ENCODE measurements at regions not wholly inside any gene's neighbourhood (a gene's known extent, or its start where the extent isn't known, plus 50 kb on each side); places are given as distances from the start of the nearest gene placed in this dataset.
"Not testable (repeated sequence)": the region's sequence is repeated elsewhere in the genome, so short reads cannot be mapped to it uniquely, and the experiment has no call there.

DNA sequence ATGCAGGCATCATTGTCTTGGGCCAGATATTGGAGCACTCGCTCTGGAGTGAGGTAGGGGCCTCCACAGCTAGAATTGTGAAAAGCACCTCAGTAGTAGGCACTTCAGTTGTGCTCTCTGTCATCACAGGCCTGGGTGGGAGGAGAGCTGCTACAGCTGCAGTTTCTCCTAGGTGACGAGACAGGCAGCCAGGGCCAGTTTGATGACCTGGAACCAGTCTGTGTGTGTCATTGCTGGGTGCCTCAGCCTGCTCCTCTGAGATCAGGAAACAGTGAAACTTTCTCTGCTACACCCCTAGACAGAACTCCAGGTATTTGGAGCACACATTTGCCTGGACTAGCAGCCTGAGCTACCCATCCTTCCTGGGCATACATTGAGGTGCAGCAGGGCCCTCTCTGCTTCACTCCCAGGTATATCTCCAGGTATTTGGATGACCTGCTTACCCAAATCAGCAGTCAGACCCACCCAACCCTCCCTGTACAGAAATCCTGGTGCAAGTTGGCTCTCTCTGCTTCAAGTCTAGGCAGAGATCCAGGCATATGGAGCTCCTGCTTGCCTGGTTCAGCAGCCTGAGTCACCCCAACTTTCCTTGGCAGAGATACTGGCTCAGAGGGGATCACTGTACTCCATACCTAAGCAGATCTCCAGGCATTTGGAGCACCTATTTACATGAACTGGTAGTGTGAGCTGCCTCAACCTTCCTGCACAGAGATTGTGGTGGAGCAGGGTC, 54.3 kb upstream of the SGO1 start:
- TF ChIP-seq, protein P1, sequence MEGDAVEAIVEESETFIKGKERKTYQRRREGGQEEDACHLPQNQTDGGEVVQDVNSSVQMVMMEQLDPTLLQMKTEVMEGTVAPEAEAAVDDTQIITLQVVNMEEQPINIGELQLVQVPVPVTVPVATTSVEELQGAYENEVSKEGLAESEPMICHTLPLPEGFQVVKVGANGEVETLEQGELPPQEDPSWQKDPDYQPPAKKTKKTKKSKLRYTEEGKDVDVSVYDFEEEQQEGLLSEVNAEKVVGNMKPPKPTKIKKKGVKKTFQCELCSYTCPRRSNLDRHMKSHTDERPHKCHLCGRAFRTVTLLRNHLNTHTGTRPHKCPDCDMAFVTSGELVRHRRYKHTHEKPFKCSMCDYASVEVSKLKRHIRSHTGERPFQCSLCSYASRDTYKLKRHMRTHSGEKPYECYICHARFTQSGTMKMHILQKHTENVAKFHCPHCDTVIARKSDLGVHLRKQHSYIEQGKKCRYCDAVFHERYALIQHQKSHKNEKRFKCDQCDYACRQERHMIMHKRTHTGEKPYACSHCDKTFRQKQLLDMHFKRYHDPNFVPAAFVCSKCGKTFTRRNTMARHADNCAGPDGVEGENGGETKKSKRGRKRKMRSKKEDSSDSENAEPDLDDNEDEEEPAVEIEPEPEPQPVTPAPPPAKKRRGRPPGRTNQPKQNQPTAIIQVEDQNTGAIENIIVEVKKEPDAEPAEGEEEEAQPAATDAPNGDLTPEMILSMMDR (IDR thresholded peaks at IDR 0.05): no peak
- TF ChIP-seq POLR2A (IDR thresholded peaks at IDR 0.05) (no peak), EP300 (IDR thresholded peaks at IDR 0.05) (no peak)
- no peaks in the 10 kb centered on the region for H3K36me3 ChIP-seq
- H3K4me3 ChIP-seq: no peak overlapping the region
- H3K4me1 ChIP-seq: peaks cover 0 to 7% (median 0%) of the 10 kb centered on the region in 4 donors
- WGBS, 5 donors: 90 to 100% (median 97%) methylated on average over 2 of the region's 2 CpGs
- H3K9me3 ChIP-seq: no peaks in the 10 kb centered on the region
- H3K27ac ChIP-seq: no peak overlapping the region
- intact Hi-C loops (cut with DNase I; ENCODE audit: low total_unique reads): no loop called here
- H3K27me3 ChIP-seq: no peaks in the 10 kb centered on the region
- no peak for DNase-seq

GRCh38 chr3:20238199-20238598, 52.2 kb upstream of the SGO1 start:
- 95 to 100% (median 97%) methylated on average over 2 to 3 of the region's 3 CpGs for WGBS, 5 donors
- H3K27ac ChIP-seq; H3K4me1 ChIP-seq; H3K36me3 ChIP-seq; H3K27me3 ChIP-seq; intact Hi-C loops (cut with DNase I; ENCODE audit: low total_unique reads); H3K9me3 ChIP-seq; DNase-seq; H3K4me3 ChIP-seq: not testable (repeated sequence)

DNA sequence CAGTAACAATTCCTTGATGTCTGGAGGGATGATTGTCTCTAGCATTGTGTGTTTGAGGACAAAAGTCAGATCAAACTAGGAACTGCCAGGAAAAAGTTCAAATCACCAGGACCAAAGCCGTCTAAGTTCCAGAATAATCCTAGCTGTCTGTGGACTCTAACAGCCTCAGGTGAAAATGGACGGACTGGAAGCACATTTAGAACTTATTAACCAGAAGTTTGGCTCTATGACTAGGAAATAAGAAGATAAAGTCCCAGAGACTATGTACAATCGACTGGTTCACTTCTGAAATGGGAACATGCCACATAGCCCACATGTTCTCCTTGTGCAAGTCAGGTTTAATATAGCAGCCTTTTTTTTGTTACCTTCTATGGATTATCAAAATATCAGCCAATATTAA, 50.6 kb upstream of the SGO1 start:
- intact Hi-C loops (cut with DNase I; ENCODE audit: low total_unique reads): no loop called here
- peaks cover 0 to 12% (median 0%) of the 10 kb centered on the region in 4 donors for H3K4me1 ChIP-seq
- no peaks in the 10 kb centered on the region for H3K36me3 ChIP-seq
- TF ChIP-seq POLR2AphosphoS5 (IDR thresholded peaks at IDR 0.05) (peak in 1 of 3 donors; percentile 51), EP300 (IDR thresholded peaks at IDR 0.05) (no peak)
- no peak overlapping the region for H3K4me3 ChIP-seq
- no peak for DNase-seq
- 32 to 50% (median 38%) methylated on average over 3 of the region's 3 CpGs for WGBS, 5 donors
- no peaks in the 10 kb centered on the region for H3K9me3 ChIP-seq
- H3K27me3 ChIP-seq: no peaks in the 10 kb centered on the region
- peak overlapping the region in 4 of 5 donors; percentile 42 to 74 (median 62) for H3K27ac ChIP-seq

Small RNAs in the stretch of these regions (small RNA-seq; reads per million reads assigned to genes)
- gene RNU6-815P: 0 reads per million in 4 donors
- 0 reads per million in 4 donors for gene RNU6-822P
